HL-60/S4 treated with phorbol 12-myristate 13-acetate at 8.2 ng/mL for 4 days and 3 days (cell line): ENCODE measurements at regions not wholly inside any gene's neighbourhood (a gene's known extent, or its start where the extent isn't known, plus 50 kb on each side); places are given as distances from the start of the nearest gene placed in this dataset.
"Not testable (repeated sequence)": the region's sequence is repeated elsewhere in the genome, so short reads cannot be mapped to it uniquely, and the experiment has no call there.

Experiments
- in situ Hi-C: fragments of 300-500 bp; cut with MboI; formaldehyde crosslinking; loops from 2 replicates; pipeline ENCODE4 v1.15.0; 2022; ENCODE audit warnings: low sequenced_read_pairs

- in situ Hi-C loops: no loop called here
Observed at GRCh38 chr16:80263181-80263823, 277.5 kb upstream of the DYNLRB2 start.

- in situ Hi-C loops: no loop called here
Observed at GRCh38 chr16:80260906-80261311, 279.9 kb upstream of the DYNLRB2 start.

- in situ Hi-C loops: no loop called here
Observed at GRCh38 chr16:80259290-80259805, 281.4 kb upstream of the DYNLRB2 start.

DNA sequence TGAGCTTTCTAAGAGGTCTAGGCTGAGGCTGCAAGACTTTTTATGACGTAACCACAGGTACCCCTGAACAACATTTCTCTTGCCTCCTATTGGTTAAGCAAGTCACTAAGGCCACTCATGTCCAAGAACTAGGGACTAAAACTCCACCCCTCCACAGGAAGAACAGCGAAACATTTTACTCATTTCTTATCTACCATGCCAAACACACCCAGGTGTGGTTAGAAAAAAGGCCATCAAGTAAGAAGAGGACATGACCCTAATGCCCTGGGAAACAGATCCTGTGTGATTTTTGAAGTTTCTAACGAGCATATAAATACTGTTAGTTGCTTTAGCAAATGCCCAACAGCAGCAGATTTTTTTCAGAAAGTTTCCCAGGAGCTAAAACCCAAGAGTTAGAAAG is 282.4 kb upstream of the DYNLRB2 start:
- in situ Hi-C loops: no loop called here

- in situ Hi-C loops: no loop called here
Observed at GRCh38 chr16:80254970-80255369, 285.8 kb upstream of the DYNLRB2 start.

GRCh38 chr16:80253741-80254140 is 287.1 kb upstream of the DYNLRB2 start:
- in situ Hi-C loops: no loop called here

- in situ Hi-C loops: no loop called here
Observed at GRCh38 chr16:80250381-80250780, 290.4 kb upstream of the DYNLRB2 start.

- in situ Hi-C loops: not testable (repeated sequence)
Observed at GRCh38 chr16:80243303-80243702, 297.5 kb upstream of the DYNLRB2 start.

DNA sequence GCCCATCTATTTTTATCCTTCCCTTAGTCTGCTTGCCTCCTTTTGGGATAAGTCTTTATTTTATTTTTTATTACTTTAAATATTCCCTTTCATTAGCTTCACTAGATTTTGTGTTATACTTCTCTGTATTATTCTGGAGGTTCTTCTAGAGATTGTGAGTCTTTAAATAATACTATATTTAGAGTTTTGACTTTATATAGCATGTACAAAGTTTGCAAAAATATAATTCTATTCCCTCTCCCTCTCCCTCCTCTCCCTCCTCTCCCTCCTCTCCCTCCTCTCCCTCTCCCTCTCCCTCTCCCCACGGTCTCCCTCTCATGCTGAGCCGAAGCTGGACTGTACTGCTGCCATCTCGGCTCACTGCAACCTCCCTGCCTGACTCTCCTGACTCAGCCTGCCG is 298.5 kb upstream of the DYNLRB2 start:
- in situ Hi-C loops: not testable (repeated sequence)

DNA sequence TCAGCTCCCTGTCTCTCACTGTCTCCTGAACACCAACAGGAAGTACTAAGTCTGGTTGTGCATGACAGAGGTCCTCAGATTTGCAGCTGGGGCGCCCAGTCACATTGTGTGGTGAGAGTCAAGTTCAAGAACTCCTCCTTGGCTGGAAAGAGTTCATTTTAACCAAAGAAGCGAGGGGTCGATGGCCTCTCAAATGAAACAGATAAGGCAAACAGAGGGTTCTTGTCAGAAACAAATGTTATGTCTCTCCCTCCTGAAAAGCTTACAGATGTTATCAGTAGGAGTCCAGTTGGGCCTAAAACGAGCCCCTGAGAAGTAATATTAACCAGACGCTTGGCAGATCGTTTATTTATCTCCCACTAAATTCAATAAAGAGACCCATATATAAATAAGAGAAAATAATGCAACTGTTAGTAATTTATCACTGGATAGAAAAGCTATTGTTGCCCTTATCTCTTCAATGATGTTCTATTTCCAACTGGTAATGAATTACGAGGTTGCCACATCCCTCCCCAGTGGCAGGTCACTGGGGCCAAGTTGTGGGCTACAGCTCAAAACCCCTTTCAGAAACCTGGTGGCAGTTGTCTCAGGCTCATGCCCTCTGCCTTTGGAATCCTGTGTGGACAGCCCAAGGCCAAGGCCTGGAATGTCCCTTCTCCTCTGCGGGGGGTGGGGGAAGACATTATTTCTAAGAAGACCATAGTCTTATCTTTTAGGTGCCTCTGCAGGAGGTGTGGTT is 307.5 kb upstream of the DYNLRB2 start:
- in situ Hi-C loops: no loop called here

DNA sequence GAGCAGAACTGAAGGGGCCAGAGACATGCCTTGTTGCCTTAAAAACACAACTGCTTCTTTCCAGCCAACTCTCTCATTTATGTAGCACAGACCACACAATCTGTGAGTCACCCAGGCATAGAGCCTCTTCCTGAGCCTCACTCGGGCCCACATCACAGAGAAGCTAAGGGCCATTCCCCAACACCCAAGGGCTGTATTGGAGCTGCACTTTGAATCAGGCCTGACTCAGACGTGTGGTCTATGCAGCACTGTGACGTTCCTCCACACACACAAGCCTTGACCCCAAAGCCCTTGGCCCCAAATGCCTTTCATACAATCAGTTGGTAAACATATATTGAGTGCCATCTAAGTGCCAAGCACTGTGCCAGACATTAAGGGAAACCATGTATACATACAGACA is 308.9 kb upstream of the DYNLRB2 start:
- in situ Hi-C loops: no loop called here

- in situ Hi-C loops: no loop called here
Observed at GRCh38 chr16:80231121-80231520, 309.7 kb upstream of the DYNLRB2 start.

GRCh38 chr16:80230328-80231120 is 310.3 kb upstream of the DYNLRB2 start:
- in situ Hi-C loops: no loop called here

- in situ Hi-C loops: no loop called here
Observed at GRCh38 chr16:80226499-80226898, 314.3 kb upstream of the DYNLRB2 start.

- in situ Hi-C loops: no loop called here
Observed at GRCh38 chr16:80210787-80211186, 330.0 kb upstream of the DYNLRB2 start.

GRCh38 chr16:80208743-80209142 is 332.1 kb upstream of the DYNLRB2 start:
- in situ Hi-C loops: no loop called here

DNA sequence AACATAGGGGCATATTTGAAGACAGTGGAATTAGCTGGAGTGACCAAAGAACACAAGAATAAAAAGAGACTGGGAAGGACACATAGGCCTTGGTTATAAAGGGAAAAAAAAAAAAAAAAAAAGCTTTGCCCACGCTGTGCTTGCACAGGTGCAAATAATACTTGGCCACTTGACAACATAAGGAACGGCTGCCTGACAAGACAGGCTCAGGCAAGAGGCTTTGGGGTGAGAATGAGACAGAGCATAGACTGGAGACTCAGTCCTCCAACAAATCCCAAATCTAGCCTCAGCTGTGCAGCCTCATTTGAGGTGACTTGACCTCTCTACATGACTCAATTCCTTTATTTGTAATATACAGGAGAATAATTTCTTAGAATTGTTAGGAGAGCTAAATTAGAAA is 332.8 kb upstream of the DYNLRB2 start:
- in situ Hi-C loops: no loop called here

DNA sequence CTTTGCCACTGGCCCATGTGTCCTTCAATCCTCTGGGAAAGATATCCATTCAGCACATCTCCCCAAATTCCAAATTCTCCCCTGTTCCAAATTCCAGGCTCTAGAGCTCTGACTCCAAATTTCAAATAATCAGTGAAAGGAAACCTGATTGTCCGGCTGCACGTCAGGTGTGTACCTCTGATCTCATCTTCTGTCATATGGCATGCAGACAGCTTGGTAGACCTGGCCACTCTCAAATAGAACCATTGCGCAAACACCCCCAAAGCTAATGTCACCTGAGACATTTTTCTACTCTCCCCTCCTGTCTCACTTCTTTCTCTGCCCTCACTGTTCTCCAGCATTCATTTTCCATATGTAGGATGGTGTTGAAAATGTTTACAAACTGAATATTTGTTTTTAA is 337.0 kb upstream of the DYNLRB2 start:
- in situ Hi-C loops: no loop called here

DNA sequence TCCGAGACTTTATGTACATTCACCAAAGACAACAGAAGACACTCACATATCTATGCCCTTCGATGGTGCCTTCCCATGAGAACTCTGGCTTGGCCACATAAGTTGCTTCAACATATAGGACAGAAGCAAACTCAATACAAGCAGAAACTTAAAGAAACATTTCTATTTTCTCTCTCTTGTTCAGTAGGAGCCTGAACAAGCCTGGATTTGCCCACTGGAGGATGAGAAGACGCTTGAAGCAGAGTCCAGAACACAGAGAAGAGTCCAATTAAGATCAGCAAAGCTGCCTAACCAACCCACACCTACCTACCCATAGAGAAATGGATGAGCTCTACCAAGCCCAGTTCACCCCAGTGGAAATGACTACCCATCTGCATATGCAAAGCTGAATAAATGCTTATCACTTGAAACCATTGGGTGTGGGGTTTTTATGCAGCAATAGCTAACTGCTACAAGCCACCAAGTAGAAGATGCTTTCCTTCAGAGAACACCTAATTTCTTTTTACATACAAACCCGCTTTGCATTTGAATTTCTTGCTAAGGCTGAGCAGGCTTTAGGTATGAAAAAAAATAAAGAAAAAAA is 337.9 kb upstream of the DYNLRB2 start:
- in situ Hi-C loops: no loop called here

DNA sequence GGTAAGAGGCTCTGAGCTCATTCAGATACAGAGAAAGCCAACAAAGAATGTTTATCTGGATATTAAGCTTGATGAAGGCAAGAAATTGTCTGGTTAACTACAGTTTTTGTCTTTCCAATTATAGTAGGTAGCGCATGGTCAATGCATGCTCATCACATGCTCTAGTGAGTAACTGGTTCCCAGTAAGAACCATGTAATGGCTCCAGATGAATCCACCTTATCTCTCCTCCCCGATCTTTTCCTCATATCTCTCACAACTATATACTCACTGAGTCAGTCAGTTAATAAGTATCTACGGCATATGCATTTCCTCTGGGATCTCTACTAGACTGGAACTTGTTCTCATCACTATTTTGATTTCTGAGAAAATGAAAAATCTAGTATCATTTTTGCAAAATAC is 340.7 kb upstream of the DYNLRB2 start:
- in situ Hi-C loops: no loop called here

DNA sequence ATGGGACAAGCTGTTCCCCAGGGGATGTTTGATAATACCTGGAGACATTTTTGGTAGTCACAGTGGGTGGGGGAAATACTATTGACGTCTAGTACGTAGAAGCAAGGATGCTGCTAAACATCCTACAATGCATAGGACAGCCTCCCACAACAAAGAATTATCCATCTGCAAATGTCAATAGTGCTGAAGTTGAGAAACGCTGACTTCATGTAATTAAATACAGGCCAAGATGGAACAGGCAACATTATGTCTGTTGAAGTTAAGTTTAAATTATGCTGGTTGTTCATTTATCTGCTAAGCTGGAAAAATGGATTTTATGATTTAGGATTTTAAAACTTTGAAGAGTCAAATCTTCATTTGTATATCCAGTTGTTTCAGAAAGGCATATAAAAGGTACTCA is 341.2 kb upstream of the DYNLRB2 start:
- in situ Hi-C loops: no loop called here
